Neural progenitor cell (in vitro differentiated cells): ENCODE measurements at regions not wholly inside any gene's neighbourhood (a gene's known extent, or its start where the extent isn't known, plus 50 kb on each side); places are given as distances from the start of the nearest gene placed in this dataset.

Experiments used
- DNase-seq: peaks from one replicate; pipeline ENCODE4 v3.0.0-alpha.2; 2016; ENCODE audit warnings: low spot score
- H2AFZ ChIP-seq: fragments of 200-600 bp; sonication (generic); replicated peaks from 2 replicates; pipeline ENCODE4 v1.6.1; 2016; ENCODE audit warnings: antibody characterized with exemption
- H3F3A ChIP-seq: fragments of 200-600 bp; sonication (generic); 2 replicates; pipeline ENCODE4 v1.6.1; 2016; ENCODE audit warnings: antibody characterized with exemption, low read depth
- H3K27ac ChIP-seq: fragments of 200-600 bp; sonication (generic); 2 replicates; pipeline ENCODE4 v1.5.1; 2016; ENCODE audit warnings: mild to moderate bottlenecking
- H3K27me3 ChIP-seq: fragments of 200-600 bp; sonication (generic); 2 replicates; pipeline ENCODE4 v1.6.1; 2016; ENCODE audit warnings: mild to moderate bottlenecking, moderate library complexity
- H3K36me3 ChIP-seq: fragments of 200-600 bp; sonication (generic); 2 replicates; pipeline ENCODE4 v1.5.1; 2016
- H3K4me1 ChIP-seq: fragments of 200-600 bp; sonication (generic); 2 replicates; pipeline ENCODE4 v1.6.1; 2016; ENCODE audit warnings: mixed run types
- H3K4me2 ChIP-seq: fragments of 200-600 bp; sonication (generic); 2 replicates; pipeline ENCODE4 v1.6.1; 2016
- H3K4me3 ChIP-seq: fragments of 200-600 bp; sonication (generic); 2 replicates; pipeline ENCODE4 v1.5.1; 2016
- H3K79me2 ChIP-seq: fragments of 200-600 bp; sonication (generic); 2 replicates; pipeline ENCODE4 v1.6.1; 2016; ENCODE audit warnings: low read depth
- H3K9ac ChIP-seq: fragments of 200-600 bp; sonication (generic); 2 replicates; pipeline ENCODE4 v1.6.1; 2016
- H3K9me3 ChIP-seq: fragments of 200-600 bp; sonication (generic); 2 replicates; pipeline ENCODE4 v1.5.1; 2016; ENCODE audit warnings: low read depth
- H4K20me1 ChIP-seq: fragments of 200-600 bp; sonication (generic); 2 replicates; pipeline ENCODE4 v1.6.1; 2016; ENCODE audit warnings: low read depth
- H3K27ac Mint-ChIP-seq: 3 replicates; pipeline ENCODE4 v1.8.0; 2021; ENCODE audit warnings: mixed read lengths
- H3K27me3 Mint-ChIP-seq: 2 replicates; pipeline ENCODE4 v1.8.0; 2022; ENCODE audit warnings: low read depth, mild to moderate bottlenecking, inconsistent platforms, moderate library complexity, mixed read lengths; ENCODE audit not compliant: insufficient read depth
- H3K36me3 Mint-ChIP-seq: 3 replicates; pipeline ENCODE4 v1.8.0; 2021; ENCODE audit warnings: mixed read lengths
- H3K4me1 Mint-ChIP-seq: 3 replicates; pipeline ENCODE4 v1.8.0; 2021; ENCODE audit warnings: mixed read lengths
- H3K4me3 Mint-ChIP-seq: 3 replicates; pipeline ENCODE4 v1.8.0; 2021; ENCODE audit warnings: mild to moderate bottlenecking, moderate library complexity, mixed read lengths
- H3K9me3 Mint-ChIP-seq: 3 replicates; pipeline ENCODE4 v1.8.0; 2020; ENCODE audit warnings: mixed read lengths
- CTCF ChIP-seq: fragments of 200-600 bp; sonication (generic); IDR thresholded peaks from 2 replicates; pipeline ENCODE4 v1.5.1; 2017; ENCODE audit warnings: antibody characterized with exemption, mild to moderate bottlenecking
- EZH2 ChIP-seq: fragments of 200-600 bp; sonication (generic); IDR thresholded peaks from 2 replicates; pipeline ENCODE4 v1.6.1; 2017; ENCODE audit warnings: antibody characterized with exemption, mild to moderate bottlenecking, moderate library complexity
- EZH2phosphoT487 ChIP-seq: fragments of 200-600 bp; sonication (generic); IDR thresholded peaks from 2 replicates; pipeline ENCODE4 v1.6.1; 2017; ENCODE audit warnings: antibody characterized with exemption

- Histone ChIP-seq H2AFZ (no peak overlapping the region), H3K9me3 (peaks cover 13% of the 10 kb centered on the region), H3K9ac (no peak overlapping the region), H3F3A (no peaks in the 10 kb centered on the region), H3K27me3 (no peaks in the 10 kb centered on the region), H3K4me2 (no peak overlapping the region), H3K4me1 (no peaks in the 10 kb centered on the region), H4K20me1 (no peaks in the 10 kb centered on the region), H3K4me3 (no peak overlapping the region), H3K27ac (no peak overlapping the region), H3K79me2 (no peaks in the 10 kb centered on the region), H3K36me3 (no peaks in the 10 kb centered on the region)
- H3K27ac Mint-ChIP-seq = no peak overlapping the region
- H3K36me3 Mint-ChIP-seq = no peaks in the 10 kb centered on the region
- no peaks in the 10 kb centered on the region for H3K27me3 Mint-ChIP-seq
- H3K4me1 Mint-ChIP-seq = no peaks in the 10 kb centered on the region
- TF ChIP-seq EZH2phosphoT487 (no peak), CTCF (no peak), EZH2 (no peak)
- peaks cover 10% of the 10 kb centered on the region for H3K9me3 Mint-ChIP-seq
- no peak overlapping the region for H3K4me3 Mint-ChIP-seq
- no peak for DNase-seq
These were observed 327.6 kb upstream of the MAOA start for GRCh38 chrX:43328358-43328946.

GRCh38 chrX:43333543-43333942, 322.6 kb upstream of the MAOA start:
- Histone ChIP-seq H3K9ac (no peak overlapping the region), H3K4me1 (no peaks in the 10 kb centered on the region), H2AFZ (no peak overlapping the region), H3K4me2 (no peak overlapping the region), H4K20me1 (no peaks in the 10 kb centered on the region), H3K9me3 (peaks cover 9% of the 10 kb centered on the region), H3K36me3 (no peaks in the 10 kb centered on the region), H3K79me2 (no peaks in the 10 kb centered on the region), H3K27me3 (no peaks in the 10 kb centered on the region), H3K27ac (no peak overlapping the region), H3F3A (no peaks in the 10 kb centered on the region), H3K4me3 (no peak overlapping the region)
- Mint-ChIP-seq H3K36me3 (no peaks in the 10 kb centered on the region), H3K27me3 (no peaks in the 10 kb centered on the region), H3K4me3 (no peak overlapping the region), H3K9me3 (peaks cover 7% of the 10 kb centered on the region), H3K27ac (no peak overlapping the region), H3K4me1 (no peaks in the 10 kb centered on the region)
- DNase-seq = no peak
- no peak for TF ChIP-seq EZH2phosphoT487
- TF ChIP-seq CTCF = peak; percentile 29

GRCh38 chrX:43345166-43345565, 310.9 kb upstream of the MAOA start:
- TF ChIP-seq CTCF (no peak), EZH2phosphoT487 (no peak), EZH2 (no peak)
- Histone ChIP-seq H3K27ac (no peak overlapping the region), H3F3A (no peaks in the 10 kb centered on the region), H3K79me2 (no peaks in the 10 kb centered on the region), H2AFZ (no peak overlapping the region), H3K36me3 (no peaks in the 10 kb centered on the region), H3K9ac (no peak overlapping the region), H3K4me3 (no peak overlapping the region), H3K4me1 (no peaks in the 10 kb centered on the region), H3K27me3 (no peaks in the 10 kb centered on the region), H3K4me2 (no peak overlapping the region), H3K9me3 (no peaks in the 10 kb centered on the region), H4K20me1 (no peaks in the 10 kb centered on the region)
- no peaks in the 10 kb centered on the region for H3K4me1 Mint-ChIP-seq
- H3K36me3 Mint-ChIP-seq = no peaks in the 10 kb centered on the region
- no peaks in the 10 kb centered on the region for H3K27me3 Mint-ChIP-seq
- no peak overlapping the region for H3K4me3 Mint-ChIP-seq
- no peak for DNase-seq
- H3K9me3 Mint-ChIP-seq = peaks cover 2% of the 10 kb centered on the region
- H3K27ac Mint-ChIP-seq = no peak overlapping the region
